ENCODE measurements at regions not wholly inside any gene's neighbourhood (a gene's known extent, or its start where the extent isn't known, plus 50 kb on each side); places are given as distances from the start of the nearest gene placed in this dataset.

DNA sequence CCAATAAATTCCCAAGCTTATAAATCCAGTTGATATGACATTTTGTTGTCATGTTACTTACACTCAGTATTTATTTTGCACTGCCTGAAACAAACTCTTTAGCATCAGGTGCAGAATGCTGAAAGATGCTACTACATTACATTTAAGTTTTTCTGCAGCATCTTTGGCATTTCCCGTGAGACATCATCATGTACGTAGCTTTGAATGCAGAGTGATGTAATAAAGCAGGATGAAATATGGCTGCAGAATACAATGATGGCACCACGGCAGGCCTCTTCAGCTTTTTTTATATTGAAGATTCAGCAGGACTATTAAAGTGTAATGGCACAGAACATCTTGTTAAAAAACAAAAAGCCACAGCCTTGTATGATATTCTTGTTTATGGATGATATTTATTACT is 531.8 kb downstream of the NXPH1 start:
- Histone ChIP-seq H3K79me2 (no peaks in the 10 kb centered on the region), H3K4me2 (no peak overlapping the region), H3K4me1 (ENCODE audit: insufficient read depth) (no peaks in the 10 kb centered on the region), H3K4me3 (no peak overlapping the region), H3K27me3 (no peaks in the 10 kb centered on the region), H2AFZ (no peak overlapping the region), H3K9me3 (ENCODE audit: low read depth) (no peaks in the 10 kb centered on the region), H4K20me1 (ENCODE audit: insufficient read depth, poor library complexity, severe bottlenecking) (no peaks in the 10 kb centered on the region), H3K9me2 (replicated peaks; ENCODE audit: insufficient read depth) (no peaks in the 10 kb centered on the region), H3K36me3 (replicated peaks; ENCODE audit: insufficient read depth, low read depth) (no peaks in the 10 kb centered on the region), H3K27ac (no peak overlapping the region)
- TF ChIP-seq EZH2 (IDR thresholded peaks at IDR 0.05; ENCODE audit: borderline replicate concordance) = no peak
- no peak for TF ChIP-seq EZH2phosphoT487 (IDR thresholded peaks at IDR 0.05; ENCODE audit: low read depth, severe bottlenecking, unreplicated experiment)
- TF ChIP-seq, protein P1, sequence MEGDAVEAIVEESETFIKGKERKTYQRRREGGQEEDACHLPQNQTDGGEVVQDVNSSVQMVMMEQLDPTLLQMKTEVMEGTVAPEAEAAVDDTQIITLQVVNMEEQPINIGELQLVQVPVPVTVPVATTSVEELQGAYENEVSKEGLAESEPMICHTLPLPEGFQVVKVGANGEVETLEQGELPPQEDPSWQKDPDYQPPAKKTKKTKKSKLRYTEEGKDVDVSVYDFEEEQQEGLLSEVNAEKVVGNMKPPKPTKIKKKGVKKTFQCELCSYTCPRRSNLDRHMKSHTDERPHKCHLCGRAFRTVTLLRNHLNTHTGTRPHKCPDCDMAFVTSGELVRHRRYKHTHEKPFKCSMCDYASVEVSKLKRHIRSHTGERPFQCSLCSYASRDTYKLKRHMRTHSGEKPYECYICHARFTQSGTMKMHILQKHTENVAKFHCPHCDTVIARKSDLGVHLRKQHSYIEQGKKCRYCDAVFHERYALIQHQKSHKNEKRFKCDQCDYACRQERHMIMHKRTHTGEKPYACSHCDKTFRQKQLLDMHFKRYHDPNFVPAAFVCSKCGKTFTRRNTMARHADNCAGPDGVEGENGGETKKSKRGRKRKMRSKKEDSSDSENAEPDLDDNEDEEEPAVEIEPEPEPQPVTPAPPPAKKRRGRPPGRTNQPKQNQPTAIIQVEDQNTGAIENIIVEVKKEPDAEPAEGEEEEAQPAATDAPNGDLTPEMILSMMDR (IDR thresholded peaks at IDR 0.05; ENCODE audit: poor library complexity) = no peak
- WGBS (ENCODE audit: low lambda C conversion rate, missing lambda C conversion rate) = 89% methylated on average over 3 of the region's 3 CpGs
- no peak for DNase-seq (ENCODE audit: low spot score)

DNA sequence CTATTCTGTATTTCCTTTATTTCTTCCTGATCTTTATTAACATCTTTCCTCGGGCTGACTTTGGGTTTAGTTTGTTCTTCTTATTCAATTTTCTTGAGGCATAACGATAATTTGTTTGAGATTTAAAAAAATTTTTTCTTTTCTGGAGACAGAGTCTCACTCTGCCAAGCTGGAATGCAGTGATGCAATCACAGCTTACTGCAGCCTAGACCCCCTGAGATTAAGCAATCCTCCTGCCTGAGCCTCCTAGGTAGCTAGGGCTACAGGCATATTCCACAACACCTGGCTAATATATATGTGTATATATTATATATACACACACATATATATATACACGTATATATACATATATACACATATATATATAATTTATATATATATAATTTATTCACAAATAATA is 540.2 kb downstream of the NXPH1 start:
- TF ChIP-seq, protein P1 (IDR thresholded peaks at IDR 0.05; ENCODE audit: poor library complexity) = no peak
- no peak for TF ChIP-seq EZH2phosphoT487 (IDR thresholded peaks at IDR 0.05; ENCODE audit: low read depth, severe bottlenecking, unreplicated experiment)
- no peak for TF ChIP-seq EZH2 (IDR thresholded peaks at IDR 0.05; ENCODE audit: borderline replicate concordance)
- Histone ChIP-seq H3K27ac (no peak overlapping the region), H3K4me1 (ENCODE audit: insufficient read depth) (no peaks in the 10 kb centered on the region), H4K20me1 (ENCODE audit: insufficient read depth, poor library complexity, severe bottlenecking) (no peaks in the 10 kb centered on the region), H3K4me2 (no peak overlapping the region), H3K79me2 (no peaks in the 10 kb centered on the region), H3K36me3 (replicated peaks; ENCODE audit: insufficient read depth, low read depth) (no peaks in the 10 kb centered on the region), H3K4me3 (no peak overlapping the region), H3K9me2 (replicated peaks; ENCODE audit: insufficient read depth) (no peaks in the 10 kb centered on the region), H2AFZ (no peak overlapping the region), H3K27me3 (no peaks in the 10 kb centered on the region), H3K9me3 (ENCODE audit: low read depth) (no peaks in the 10 kb centered on the region)
- no peak for DNase-seq (ENCODE audit: low spot score)
- 81% methylated on average over 3 of the region's 3 CpGs for WGBS (ENCODE audit: low lambda C conversion rate, missing lambda C conversion rate)

DNA sequence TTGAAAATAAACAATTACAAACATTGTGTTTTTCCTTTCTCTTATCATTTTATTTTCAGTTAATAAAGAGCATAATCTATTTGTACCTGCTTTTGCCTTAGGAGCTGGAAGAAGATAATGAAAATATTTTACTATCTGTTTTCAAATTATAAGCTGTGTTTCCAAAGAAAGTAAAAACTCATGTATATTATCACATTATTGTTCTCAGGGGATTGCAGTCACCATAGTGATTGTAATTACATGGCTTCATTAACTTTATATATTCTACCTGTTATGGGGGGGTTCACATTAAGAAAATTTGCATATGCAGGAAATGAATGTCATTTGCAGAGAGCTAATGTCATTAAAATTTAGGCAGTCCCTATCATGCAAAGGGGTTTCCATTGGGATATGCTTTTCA is 542.3 kb downstream of the NXPH1 start:
- TF ChIP-seq, protein P1 (IDR thresholded peaks at IDR 0.05; ENCODE audit: poor library complexity) = no peak
- TF ChIP-seq EZH2 (IDR thresholded peaks at IDR 0.05; ENCODE audit: borderline replicate concordance) (no peak), EZH2phosphoT487 (IDR thresholded peaks at IDR 0.05; ENCODE audit: low read depth, severe bottlenecking, unreplicated experiment) (no peak)
- no peak overlapping the region for H3K4me3 ChIP-seq
- no peaks in the 10 kb centered on the region for H3K36me3 ChIP-seq (replicated peaks; ENCODE audit: insufficient read depth, low read depth)
- no peak overlapping the region for H2AFZ ChIP-seq
- no peaks in the 10 kb centered on the region for H3K27me3 ChIP-seq
- H3K9me3 ChIP-seq (ENCODE audit: low read depth) = no peaks in the 10 kb centered on the region
- no peaks in the 10 kb centered on the region for H3K79me2 ChIP-seq
- H3K4me2 ChIP-seq = no peak overlapping the region
- H4K20me1 ChIP-seq (ENCODE audit: insufficient read depth, poor library complexity, severe bottlenecking) = no peaks in the 10 kb centered on the region
- no peaks in the 10 kb centered on the region for H3K9me2 ChIP-seq (replicated peaks; ENCODE audit: insufficient read depth)
- H3K27ac ChIP-seq = no peak overlapping the region
- H3K4me1 ChIP-seq (ENCODE audit: insufficient read depth) = no peaks in the 10 kb centered on the region
- DNase-seq (ENCODE audit: low spot score) = no peak

Measured in hepatocyte (in vitro differentiated cells).